NOMO-1 treated with DMSO at 0.1 percent for 48 hours (cell line): ENCODE measurements at regions not wholly inside any gene's neighbourhood (a gene's known extent, or its start where the extent isn't known, plus 50 kb on each side); places are given as distances from the start of the nearest gene placed in this dataset.
"Not testable (repeated sequence)": the region's sequence is repeated elsewhere in the genome, so short reads cannot be mapped to it uniquely, and the experiment has no call there.

Experiments used
- DNase-seq: peaks from one replicate; lab custom pipeline; 2025; ENCODE audit not compliant: unreplicated experiment; lab: John Stamatoyannopoulos, UW

GRCh38 chr9:81811688-81812087, 116.5 kb upstream of the SPATA31D4 start:
- not testable (repeated sequence) for DNase-seq

GRCh38 chr9:81814401-81814793, 113.8 kb upstream of the SPATA31D4 start:
- no peak for DNase-seq

GRCh38 chr9:81814794-81815464, 113.3 kb upstream of the SPATA31D4 start:
- no peak for DNase-seq

GRCh38 chr9:81815781-81816180, 112.4 kb upstream of the SPATA31D4 start:
- DNase-seq = no peak

- DNase-seq = no peak
These were observed 109.1 kb upstream of the SPATA31D4 start for GRCh38 chr9:81819155-81819554.

- no peak for DNase-seq
These were observed 108.2 kb upstream of the SPATA31D4 start for GRCh38 chr9:81819859-81820546.

GRCh38 chr9:81822301-81822865, 105.8 kb upstream of the SPATA31D4 start:
- no peak for DNase-seq

- no peak for DNase-seq
These were observed 105.3 kb upstream of the SPATA31D4 start for GRCh38 chr9:81822967-81823366.

GRCh38 chr9:81823672-81824554, 104.3 kb upstream of the SPATA31D4 start:
- DNase-seq = no peak

GRCh38 chr9:81824802-81825730, 103.2 kb upstream of the SPATA31D4 start:
- DNase-seq = no peak

GRCh38 chr9:81825846-81826516, 102.2 kb upstream of the SPATA31D4 start:
- DNase-seq = no peak

GRCh38 chr9:81826517-81826906, 101.7 kb upstream of the SPATA31D4 start:
- DNase-seq = no peak

GRCh38 chr9:81827616-81828296, 100.5 kb upstream of the SPATA31D4 start:
- no peak for DNase-seq

- no peak for DNase-seq
These were observed 98.9 kb upstream of the SPATA31D4 start for GRCh38 chr9:81829195-81829882.

- not testable (repeated sequence) for DNase-seq
These were observed 97.8 kb upstream of the SPATA31D4 start for GRCh38 chr9:81830431-81830830.

GRCh38 chr9:81832571-81833285, 95.5 kb upstream of the SPATA31D4 start:
- no peak for DNase-seq

GRCh38 chr9:81833563-81834345, 94.5 kb upstream of the SPATA31D4 start:
- no peak for DNase-seq
